K562 (cell line): ENCODE measurements at regions not wholly inside any gene's neighbourhood (a gene's known extent, or its start where the extent isn't known, plus 50 kb on each side); places are given as distances from the start of the nearest gene placed in this dataset.

ENCODE experiments used
- HNRNPUL1 ChIP-seq: fragments of 200-400 bp; formaldehyde crosslinking; IDR thresholded peaks from 2 replicates; pipeline ENCODE4 v1.6.1; 2017; ENCODE audit warnings: low read length
- TF ChIP-seq, protein P1 (sequence below): sonication (generic); formaldehyde crosslinking; IDR thresholded peaks from 2 replicates; pipeline ENCODE4 v1.8.1; 2023; ENCODE audit warnings: mild to moderate bottlenecking, missing genetic modification reagents

DNA sequence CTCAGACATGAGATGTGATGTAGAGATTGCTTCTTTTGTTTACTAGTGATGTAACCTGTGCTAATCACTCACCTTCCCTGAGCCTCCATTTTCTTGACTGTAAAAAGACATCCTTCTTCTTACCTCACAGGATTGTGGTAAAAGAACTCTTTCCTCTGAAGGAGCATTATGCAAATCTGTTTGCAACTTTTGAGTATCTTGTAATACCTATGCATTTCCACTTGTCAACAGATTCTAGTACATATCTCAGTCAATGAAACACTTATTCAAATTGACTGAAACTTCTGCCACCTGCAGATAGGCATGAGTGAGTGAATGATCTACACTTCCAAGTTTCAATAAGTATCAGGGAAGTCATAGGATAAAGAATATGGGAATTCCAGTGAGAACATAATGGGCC lies 174.7 kb downstream of the HHIPL2 start:
- TF ChIP-seq, protein P1, sequence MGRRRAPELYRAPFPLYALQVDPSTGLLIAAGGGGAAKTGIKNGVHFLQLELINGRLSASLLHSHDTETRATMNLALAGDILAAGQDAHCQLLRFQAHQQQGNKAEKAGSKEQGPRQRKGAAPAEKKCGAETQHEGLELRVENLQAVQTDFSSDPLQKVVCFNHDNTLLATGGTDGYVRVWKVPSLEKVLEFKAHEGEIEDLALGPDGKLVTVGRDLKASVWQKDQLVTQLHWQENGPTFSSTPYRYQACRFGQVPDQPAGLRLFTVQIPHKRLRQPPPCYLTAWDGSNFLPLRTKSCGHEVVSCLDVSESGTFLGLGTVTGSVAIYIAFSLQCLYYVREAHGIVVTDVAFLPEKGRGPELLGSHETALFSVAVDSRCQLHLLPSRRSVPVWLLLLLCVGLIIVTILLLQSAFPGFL (CRISPR knock-in tag), result no peak
- TF ChIP-seq HNRNPUL1, result no peak
